NB4 (cell line): ENCODE measurements at regions not wholly inside any gene's neighbourhood (a gene's known extent, or its start where the extent isn't known, plus 50 kb on each side); places are given as distances from the start of the nearest gene placed in this dataset.

Experiments used
- CTCF ChIP-seq: IDR thresholded peaks from one replicate; pipeline ENCODE4 v1.5.1; 2012; ENCODE audit warnings: low read depth, low read length
- POLR2A ChIP-seq: IDR thresholded peaks from 2 replicates; pipeline ENCODE4 v1.6.1; 2011; ENCODE audit warnings: mild to moderate bottlenecking; ENCODE audit not compliant: insufficient read length; ENCODE audit errors: extremely low read depth
- TF ChIP-seq, protein P1 (sequence below): IDR thresholded peaks from 2 replicates; pipeline ENCODE4 v1.6.1; 2011; ENCODE audit warnings: low read depth, low read length

- TF ChIP-seq POLR2A (no peak), CTCF (no peak)
- TF ChIP-seq, protein P1, sequence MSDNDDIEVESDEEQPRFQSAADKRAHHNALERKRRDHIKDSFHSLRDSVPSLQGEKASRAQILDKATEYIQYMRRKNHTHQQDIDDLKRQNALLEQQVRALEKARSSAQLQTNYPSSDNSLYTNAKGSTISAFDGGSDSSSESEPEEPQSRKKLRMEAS = no peak
These were observed 55.8 kb upstream of the ABL1 start for GRCh38 chr9:130779153-130779855.
